CD14-positive monocyte (primary cell): ENCODE measurements at regions not wholly inside any gene's neighbourhood (a gene's known extent, or its start where the extent isn't known, plus 50 kb on each side); places are given as distances from the start of the nearest gene placed in this dataset.

ENCODE experiments used
- DNase-seq, 3 donors: peaks; one replicate each; pipeline ENCODE4 v3.0.0-alpha.2; 2011 to 2022
- H2AFZ ChIP-seq: 2 replicates; pipeline ENCODE4 v1.6.0; 2012; ENCODE audit warnings: mild to moderate bottlenecking, low read depth, low read length, inconsistent platforms; ENCODE audit not compliant: insufficient read depth, poor library complexity, severe bottlenecking
- H3K27ac ChIP-seq, 2 donors: 1 replicate in 1 of 2; 2 replicates in 1 of 2; pipeline ENCODE4 v1.5.1; 2012 to 2013; ENCODE audit warnings: low read length in 2 of 2, control low read depth in 1 of 2, inconsistent platforms in 1 of 2, low read depth in 1 of 2, mild to moderate bottlenecking in 1 of 2
- H3K27me3 ChIP-seq, 2 donors: one replicate each; pipeline versions ENCODE4 v1.6.0 to v1.6.1; 2011 to 2013; ENCODE audit warnings: low read length in 2 of 2; ENCODE audit not compliant: control insufficient read depth in 2 of 2, insufficient read depth in 2 of 2
- H3K36me3 ChIP-seq, 2 donors: replicated peaks in 1 of 2; 1 replicate in 1 of 2; 2 replicates in 1 of 2; pipeline versions ENCODE4 v1.5.1 to v1.6.1; 2012 to 2013; ENCODE audit warnings: low read length in 2 of 2, control low read depth in 1 of 2, inconsistent platforms in 1 of 2, mild to moderate bottlenecking in 1 of 2; ENCODE audit not compliant: insufficient read depth in 2 of 2, control insufficient read depth in 1 of 2
- H3K4me1 ChIP-seq, 2 donors: 1 replicate in 1 of 2; 2 replicates in 1 of 2; pipeline versions ENCODE4 v1.5.1 to v1.6.1; 2012 to 2013; ENCODE audit warnings: low read length in 2 of 2, control low read depth in 1 of 2, inconsistent platforms in 1 of 2, mild to moderate bottlenecking in 1 of 2, moderate library complexity in 1 of 2; ENCODE audit not compliant: insufficient read depth in 2 of 2, control insufficient read depth in 1 of 2
- H3K4me2 ChIP-seq: replicated peaks from 2 replicates; pipeline ENCODE3; 2012; ENCODE audit warnings: low read length, moderate library complexity, mild to moderate bottlenecking; ENCODE audit not compliant: poor library complexity, severe bottlenecking; ENCODE audit errors: extremely low read depth
- H3K4me3 ChIP-seq, 3 experiments: fragments of 200-600 bp in 1 of 3; sonication (generic) in 1 of 3; replicated peaks in 1 of 3; 1 replicate in 2 of 3; 2 replicates in 1 of 3; pipeline ENCODE4 v1.5.1; 2011 to 2013; ENCODE audit warnings: low read length in 3 of 3, mild to moderate bottlenecking in 3 of 3, control low read depth in 2 of 3, low read depth in 2 of 3, inconsistent platforms in 1 of 3, moderate library complexity in 1 of 3
- H3K79me2 ChIP-seq: 2 replicates; pipeline ENCODE4 v1.6.0; 2012; ENCODE audit warnings: mild to moderate bottlenecking, control low read depth, inconsistent platforms, low read length, moderate library complexity; ENCODE audit not compliant: insufficient read depth
- H3K9ac ChIP-seq: 2 replicates; pipeline ENCODE4 v1.6.0; 2017; ENCODE audit warnings: low read length, mild to moderate bottlenecking; ENCODE audit not compliant: insufficient read depth, poor library complexity, severe bottlenecking
- H3K9me3 ChIP-seq, 2 donors: replicated peaks in 1 of 2; 1 replicate in 1 of 2; 2 replicates in 1 of 2; pipeline versions ENCODE4 v1.5.1 to v1.6.1; 2012 to 2013; ENCODE audit warnings: low read length in 2 of 2, control low read depth in 1 of 2; ENCODE audit not compliant: control insufficient read depth in 1 of 2, insufficient read depth in 1 of 2
- H4K20me1 ChIP-seq: 2 replicates; pipeline ENCODE4 v1.6.0; 2012; ENCODE audit warnings: mild to moderate bottlenecking, low read length, control low read depth, moderate library complexity; ENCODE audit not compliant: insufficient read depth
- H3K27ac Mint-ChIP-seq, 7 donors: one replicate each; pipeline ENCODE4 v1.8.0; 2020; ENCODE audit warnings: mild to moderate bottlenecking in 7 of 7, mixed read lengths in 7 of 7, moderate library complexity in 6 of 7, inconsistent platforms in 2 of 7
- H3K27me3 Mint-ChIP-seq, 3 donors: one replicate each; pipeline ENCODE4 v1.8.0; 2021 to 2022; ENCODE audit warnings: low read depth in 3 of 3, mild to moderate bottlenecking in 3 of 3, mixed read lengths in 3 of 3, moderate library complexity in 3 of 3, inconsistent platforms in 1 of 3
- H3K36me3 Mint-ChIP-seq, 2 donors: one replicate each; pipeline ENCODE4 v1.8.0; 2020; ENCODE audit warnings: mixed read lengths in 2 of 2, inconsistent platforms in 1 of 2, mild to moderate bottlenecking in 1 of 2
- H3K4me1 Mint-ChIP-seq: one replicate; pipeline ENCODE4 v1.8.0; 2020; ENCODE audit warnings: mild to moderate bottlenecking, mixed read lengths
- H3K4me3 Mint-ChIP-seq, 2 donors: one replicate each; pipeline ENCODE4 v1.8.0; 2020; ENCODE audit warnings: mild to moderate bottlenecking in 2 of 2, mixed read lengths in 2 of 2, moderate library complexity in 1 of 2
- H3K9me3 Mint-ChIP-seq, 7 donors: one replicate each; pipeline ENCODE4 v1.8.0; 2020 to 2022; ENCODE audit warnings: mixed read lengths in 7 of 7, mild to moderate bottlenecking in 6 of 7, moderate library complexity in 6 of 7, inconsistent platforms in 2 of 7
- WGBS: methylation state at CpG from one replicate; pipeline ENCODE4 v1.1.5; 2013; ENCODE audit warnings: missing lambda C conversion rate; ENCODE audit not compliant: insufficient coverage; 5-methylcytosine and 5-hydroxymethylcytosine counted together
- intact Hi-C, 2 donors: fragments of 100-400 bp; cut with micrococcal nuclease; formaldehyde crosslinking; loops; one replicate each; pipeline versions ENCODE4 v1.15.0 to v1.15.1; 2023
- TF ChIP-seq, protein P1 (sequence below): fragments of 200-600 bp; IDR thresholded peaks from one replicate; pipeline ENCODE4 v1.8.0; 2022; ENCODE audit warnings: antibody characterized with exemption, mild to moderate bottlenecking

DNA sequence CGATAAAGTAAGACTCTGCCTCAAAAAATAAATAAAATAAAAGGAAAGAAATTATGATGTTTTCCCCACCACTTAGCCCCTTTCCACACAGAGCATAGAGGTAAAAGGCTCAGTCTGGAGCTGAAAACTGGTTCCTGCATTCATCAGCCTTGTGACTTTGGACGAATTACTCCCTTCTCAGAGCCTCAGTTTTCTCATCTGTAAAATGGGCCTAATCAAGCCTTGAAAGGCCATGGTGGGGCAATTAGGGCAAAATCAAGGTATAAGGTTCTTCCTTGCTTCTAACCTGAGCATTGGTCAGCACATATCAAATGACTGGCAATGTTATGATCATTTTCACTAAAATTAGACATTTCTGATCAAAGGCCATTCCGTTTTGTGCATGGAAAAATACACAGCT lies 417.7 kb downstream of the MN1 start:
- Histone ChIP-seq H3K27ac (no peak overlapping the region), H3K4me3 (no peak overlapping the region), H3K36me3 (no peaks in the 10 kb centered on the region), H3K9me3 (no peaks in the 10 kb centered on the region), H2AFZ (no peak overlapping the region), H3K9ac (no peak overlapping the region), H3K79me2 (no peaks in the 10 kb centered on the region), H4K20me1 (no peaks in the 10 kb centered on the region), H3K27me3 (no peaks in the 10 kb centered on the region), H3K4me2 (no peak overlapping the region), H3K4me1 (no peaks in the 10 kb centered on the region)
- TF ChIP-seq, protein P1, sequence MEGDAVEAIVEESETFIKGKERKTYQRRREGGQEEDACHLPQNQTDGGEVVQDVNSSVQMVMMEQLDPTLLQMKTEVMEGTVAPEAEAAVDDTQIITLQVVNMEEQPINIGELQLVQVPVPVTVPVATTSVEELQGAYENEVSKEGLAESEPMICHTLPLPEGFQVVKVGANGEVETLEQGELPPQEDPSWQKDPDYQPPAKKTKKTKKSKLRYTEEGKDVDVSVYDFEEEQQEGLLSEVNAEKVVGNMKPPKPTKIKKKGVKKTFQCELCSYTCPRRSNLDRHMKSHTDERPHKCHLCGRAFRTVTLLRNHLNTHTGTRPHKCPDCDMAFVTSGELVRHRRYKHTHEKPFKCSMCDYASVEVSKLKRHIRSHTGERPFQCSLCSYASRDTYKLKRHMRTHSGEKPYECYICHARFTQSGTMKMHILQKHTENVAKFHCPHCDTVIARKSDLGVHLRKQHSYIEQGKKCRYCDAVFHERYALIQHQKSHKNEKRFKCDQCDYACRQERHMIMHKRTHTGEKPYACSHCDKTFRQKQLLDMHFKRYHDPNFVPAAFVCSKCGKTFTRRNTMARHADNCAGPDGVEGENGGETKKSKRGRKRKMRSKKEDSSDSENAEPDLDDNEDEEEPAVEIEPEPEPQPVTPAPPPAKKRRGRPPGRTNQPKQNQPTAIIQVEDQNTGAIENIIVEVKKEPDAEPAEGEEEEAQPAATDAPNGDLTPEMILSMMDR: no peak
- no peaks in the 10 kb centered on the region for H3K36me3 Mint-ChIP-seq
- no peaks in the 10 kb centered on the region for H3K4me1 Mint-ChIP-seq
- no peak overlapping the region for H3K27ac Mint-ChIP-seq
- intact Hi-C loops: no loop called here
- WGBS: 100% methylated on average over 1 of the region's 3 CpGs
- no peak overlapping the region for H3K4me3 Mint-ChIP-seq
- peaks cover 0 to 9% (median 4%) of the 10 kb centered on the region in 3 donors for H3K27me3 Mint-ChIP-seq
- DNase-seq: no peak
- no peaks in the 10 kb centered on the region for H3K9me3 Mint-ChIP-seq

DNA sequence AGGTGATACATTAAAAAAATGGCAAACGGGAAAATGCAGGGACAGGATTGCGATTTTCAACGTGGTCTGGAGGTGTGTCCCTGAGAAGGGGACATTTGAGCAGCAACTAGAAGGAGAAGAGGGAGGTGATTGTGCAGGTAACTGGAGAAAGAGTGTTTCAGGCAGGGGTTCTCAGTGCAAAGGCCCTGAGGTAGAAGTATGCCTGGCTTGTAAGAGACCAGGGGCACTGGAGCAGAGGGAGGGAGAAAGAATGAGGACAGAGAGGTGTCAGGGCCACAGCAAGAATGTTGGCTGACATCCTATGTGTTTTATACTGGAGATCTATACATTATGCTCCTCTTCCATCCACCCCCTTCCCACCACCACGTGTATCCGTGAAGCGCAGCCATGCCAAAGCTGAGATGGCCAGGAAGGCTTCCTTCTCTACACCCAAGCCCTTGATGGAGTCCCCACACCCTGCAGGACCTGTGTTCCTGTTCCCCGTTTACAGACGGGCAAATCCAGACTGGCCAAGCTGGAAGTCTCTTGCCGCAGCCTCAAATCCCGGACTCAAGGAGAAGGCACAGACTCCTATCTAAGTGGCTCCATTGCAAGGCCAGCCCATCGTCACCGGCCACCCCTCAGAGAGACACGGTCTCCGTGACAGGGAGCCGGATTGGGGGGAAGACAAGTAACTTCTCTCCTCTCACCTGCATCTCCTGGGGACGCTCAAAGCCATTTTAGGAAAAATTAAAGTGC lies 416.1 kb downstream of the MN1 start:
- Mint-ChIP-seq H3K4me3 (no peak overlapping the region), H3K27me3 (peaks cover 0 to 8% (median 7%) of the 10 kb centered on the region in 3 donors), H3K27ac (no peak overlapping the region), H3K9me3 (no peaks in the 10 kb centered on the region), H3K36me3 (no peaks in the 10 kb centered on the region), H3K4me1 (no peaks in the 10 kb centered on the region)
- intact Hi-C loops: no loop called here
- TF ChIP-seq, protein P1: no peak
- Histone ChIP-seq H3K9me3 (no peaks in the 10 kb centered on the region), H3K27ac (no peak overlapping the region), H3K79me2 (no peaks in the 10 kb centered on the region), H4K20me1 (no peaks in the 10 kb centered on the region), H3K9ac (no peak overlapping the region), H3K4me1 (no peaks in the 10 kb centered on the region), H3K4me2 (no peak overlapping the region), H3K4me3 (no peak overlapping the region), H3K27me3 (no peaks in the 10 kb centered on the region), H3K36me3 (no peaks in the 10 kb centered on the region), H2AFZ (no peak overlapping the region)
- 95% methylated on average over 8 of the region's 16 CpGs for WGBS
- no peak for DNase-seq
